ENCODE measurements at regions not wholly inside any gene's neighbourhood (a gene's known extent, or its start where the extent isn't known, plus 50 kb on each side); places are given as distances from the start of the nearest gene placed in this dataset.

- no peak for DNase-seq (ENCODE audit: low read depth in 4 of 4, low spot score in 1 of 4)
These were observed 110.4 kb downstream of the DAD1 start for GRCh38 chr14:22478670-22479069.

GRCh38 chr14:22478247-22478646 lies 110.8 kb downstream of the DAD1 start:
- DNase-seq (ENCODE audit: low read depth in 4 of 4, low spot score in 1 of 4) = no peak

- no peak for DNase-seq (ENCODE audit: low read depth in 4 of 4, low spot score in 1 of 4)
These were observed 111.3 kb downstream of the DAD1 start for GRCh38 chr14:22477569-22478194.

- no peak for DNase-seq (ENCODE audit: low read depth in 4 of 4, low spot score in 1 of 4)
These were observed 112.1 kb downstream of the DAD1 start for GRCh38 chr14:22476887-22477286.

- no peak for DNase-seq (ENCODE audit: low read depth in 4 of 4, low spot score in 1 of 4)
These were observed 112.8 kb downstream of the DAD1 start for GRCh38 chr14:22476005-22476751.

- no peak for DNase-seq (ENCODE audit: low read depth in 4 of 4, low spot score in 1 of 4)
These were observed 113.6 kb downstream of the DAD1 start for GRCh38 chr14:22475381-22475780.

GRCh38 chr14:22474730-22475351 lies 114.2 kb downstream of the DAD1 start:
- no peak for DNase-seq (ENCODE audit: low read depth in 4 of 4, low spot score in 1 of 4)

GRCh38 chr14:22472935-22473854 lies 115.8 kb downstream of the DAD1 start:
- no peak for DNase-seq (ENCODE audit: low read depth in 4 of 4, low spot score in 1 of 4)

GRCh38 chr14:22472466-22472865 lies 116.6 kb downstream of the DAD1 start:
- DNase-seq (ENCODE audit: low read depth in 4 of 4, low spot score in 1 of 4) = no peak

GRCh38 chr14:22471545-22472121 lies 117.4 kb downstream of the DAD1 start:
- DNase-seq (ENCODE audit: low read depth in 4 of 4, low spot score in 1 of 4) = no peak

- no peak for DNase-seq (ENCODE audit: low read depth in 4 of 4, low spot score in 1 of 4)
These were observed 119.3 kb downstream of the DAD1 start for GRCh38 chr14:22469538-22470303.

GRCh38 chr14:22468830-22469229 lies 120.2 kb downstream of the DAD1 start:
- DNase-seq (ENCODE audit: low read depth in 4 of 4, low spot score in 1 of 4) = no peak

- no peak for DNase-seq (ENCODE audit: low read depth in 4 of 4, low spot score in 1 of 4)
These were observed 122.5 kb downstream of the DAD1 start for GRCh38 chr14:22466491-22466890.

GRCh38 chr14:22465201-22465840 lies 123.7 kb downstream of the DAD1 start:
- no peak for DNase-seq (ENCODE audit: low read depth in 4 of 4, low spot score in 1 of 4)

- DNase-seq (ENCODE audit: low read depth in 4 of 4, low spot score in 1 of 4) = no peak
These were observed 124.4 kb downstream of the DAD1 start for GRCh38 chr14:22464422-22465142.

GRCh38 chr14:22463763-22464173 lies 125.3 kb downstream of the DAD1 start:
- no peak for DNase-seq (ENCODE audit: low read depth in 4 of 4, low spot score in 1 of 4)

- no peak for DNase-seq (ENCODE audit: low read depth in 4 of 4, low spot score in 1 of 4)
These were observed 126.1 kb downstream of the DAD1 start for GRCh38 chr14:22462923-22463322.

- DNase-seq (ENCODE audit: low read depth in 4 of 4, low spot score in 1 of 4) = no peak
These were observed 128.4 kb downstream of the DAD1 start for GRCh38 chr14:22460461-22461195.
